SK-N-MC (cell line): ENCODE measurements at regions not wholly inside any gene's neighbourhood (a gene's known extent, or its start where the extent isn't known, plus 50 kb on each side); places are given as distances from the start of the nearest gene placed in this dataset.

Source experiments
- EZH2 ChIP-seq: fragments of 200-600 bp; sonication (generic); IDR thresholded peaks from one replicate; pipeline ENCODE4 v1.6.1; 2017; ENCODE audit warnings: antibody characterized with exemption
- POLR2AphosphoS5 ChIP-seq: IDR thresholded peaks from 2 replicates; pipeline ENCODE4 v1.6.1; 2012; ENCODE audit warnings: mild to moderate bottlenecking, low read depth, low read length, borderline replicate concordance

DNA sequence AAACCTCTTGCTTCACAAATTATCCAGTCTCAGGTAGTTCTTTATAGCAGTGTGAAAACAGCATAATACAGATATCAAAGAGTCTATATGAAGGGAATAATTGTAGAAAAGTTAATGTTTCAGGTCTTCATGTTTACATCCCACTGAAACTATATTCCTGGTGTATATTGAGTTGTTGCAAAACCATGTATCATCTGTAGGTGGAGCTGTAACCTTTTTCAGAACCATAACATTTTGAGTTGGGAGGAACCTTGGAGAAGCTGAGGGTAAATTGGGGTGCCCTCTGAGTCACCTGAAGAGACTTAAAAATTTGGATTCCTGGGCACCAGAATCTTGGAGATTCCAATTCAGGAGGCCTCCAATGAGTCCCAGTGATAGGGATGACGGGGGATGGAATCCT is 51.9 kb upstream of the TAPT1 start:
- TF ChIP-seq EZH2 (no peak), POLR2AphosphoS5 (no peak)
